H7 (cell line): ENCODE measurements at regions not wholly inside any gene's neighbourhood (a gene's known extent, or its start where the extent isn't known, plus 50 kb on each side); places are given as distances from the start of the nearest gene placed in this dataset.

Experiments used
- DNase-seq: peaks from one replicate; pipeline ENCODE4 v3.0.0; 2012
- H3K27me3 ChIP-seq: 2 replicates; pipeline ENCODE4 v1.6.0; 2011; ENCODE audit warnings: mild to moderate bottlenecking, low read length; ENCODE audit not compliant: control insufficient read depth, insufficient read depth
- H3K36me3 ChIP-seq: replicated peaks from 2 replicates; pipeline ENCODE4 v1.5.1; 2011; ENCODE audit warnings: low read length; ENCODE audit not compliant: control insufficient read depth, insufficient read depth
- H3K4me3 ChIP-seq: 2 replicates; pipeline ENCODE4 v1.5.1; 2011; ENCODE audit warnings: low read depth, mild to moderate bottlenecking, control low read depth, low read length, moderate library complexity; ENCODE audit not compliant: insufficient read depth

GRCh38 chr7:137084607-137085380 lies 216.3 kb downstream of the CHRM2 start:
- no peaks in the 10 kb centered on the region for H3K36me3 ChIP-seq
- no peak overlapping the region for H3K4me3 ChIP-seq
- no peak for DNase-seq
- H3K27me3 ChIP-seq: no peaks in the 10 kb centered on the region

GRCh38 chr7:137082391-137082790 lies 213.9 kb downstream of the CHRM2 start:
- no peak for DNase-seq
- no peaks in the 10 kb centered on the region for H3K27me3 ChIP-seq
- H3K4me3 ChIP-seq: no peak overlapping the region
- H3K36me3 ChIP-seq: no peaks in the 10 kb centered on the region

DNA sequence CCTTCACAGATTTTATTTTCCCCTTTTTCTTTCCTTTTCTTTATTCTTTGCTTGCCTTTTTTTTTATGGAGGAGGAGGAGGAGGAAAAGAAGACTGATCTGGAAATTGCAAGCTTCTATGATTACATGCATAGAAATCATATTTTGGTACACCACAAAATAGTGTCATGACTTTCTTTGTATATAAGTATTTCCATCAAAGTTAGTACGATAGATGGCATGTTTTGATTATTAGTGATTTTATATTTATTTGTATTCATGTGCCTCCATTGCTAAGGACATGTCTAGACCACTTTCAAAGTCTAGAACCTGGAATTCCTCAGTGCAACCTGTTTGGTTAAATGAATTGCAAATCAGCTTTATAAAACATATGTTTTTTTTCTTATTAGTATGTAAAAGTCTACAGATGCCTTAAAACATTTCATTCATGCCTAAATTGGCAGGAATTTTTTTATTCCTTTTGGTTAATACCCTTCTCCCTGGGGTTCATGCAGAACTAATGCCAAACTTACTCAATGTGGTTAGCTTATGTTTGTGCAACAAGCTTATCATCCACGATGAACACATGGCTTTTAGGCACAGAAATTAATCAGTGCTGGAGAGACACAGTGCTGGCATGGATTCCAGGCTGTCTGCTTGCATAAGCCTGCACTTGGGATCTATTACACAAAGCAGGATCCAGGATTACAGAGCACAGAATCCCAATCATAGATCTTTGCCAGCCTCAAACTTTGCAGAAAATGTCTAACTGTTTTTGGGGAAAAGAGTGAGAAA lies 213.1 kb downstream of the CHRM2 start:
- Histone ChIP-seq H3K36me3 (no peaks in the 10 kb centered on the region), H3K4me3 (no peak overlapping the region), H3K27me3 (no peaks in the 10 kb centered on the region)
- DNase-seq: no peak

- DNase-seq: no peak
- H3K27me3 ChIP-seq: no peaks in the 10 kb centered on the region
- no peaks in the 10 kb centered on the region for H3K36me3 ChIP-seq
- H3K4me3 ChIP-seq: no peak overlapping the region
These were observed 212.2 kb downstream of the CHRM2 start for GRCh38 chr7:137080516-137081203.

- no peaks in the 10 kb centered on the region for H3K27me3 ChIP-seq
- DNase-seq: no peak
- no peaks in the 10 kb centered on the region for H3K36me3 ChIP-seq
These were observed 210.3 kb downstream of the CHRM2 start for GRCh38 chr7:137078781-137079180.

DNA sequence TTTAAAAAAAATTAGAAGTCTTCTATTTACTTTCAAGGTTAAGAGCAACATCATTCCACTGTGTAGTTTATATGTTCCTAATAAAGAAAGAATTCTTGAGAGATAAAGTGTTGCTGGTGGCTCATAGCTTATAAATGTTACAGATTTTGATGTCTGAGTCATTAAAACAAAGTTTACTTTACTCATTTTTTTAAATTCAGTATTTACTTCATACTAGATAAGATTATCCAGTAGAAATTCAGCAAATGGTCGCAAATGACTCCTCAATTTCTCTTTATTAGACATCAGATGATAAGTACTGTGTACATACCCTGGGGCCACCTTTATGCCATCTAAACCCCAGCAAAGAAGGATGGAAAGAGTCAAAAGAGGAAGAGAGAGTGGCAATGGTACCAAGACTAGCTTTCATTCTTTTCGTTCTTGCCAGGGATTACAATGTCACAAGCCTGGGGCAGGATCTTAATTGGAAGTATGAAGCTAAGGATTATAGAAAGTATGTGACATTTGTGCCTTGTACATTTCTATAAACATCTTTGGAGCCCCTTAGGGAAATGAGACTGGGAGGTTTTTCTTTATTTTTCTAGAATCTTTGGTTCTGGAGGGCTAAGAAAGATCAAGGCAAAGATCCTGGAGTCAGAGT lies 206.1 kb downstream of the CHRM2 start:
- Histone ChIP-seq H3K36me3 (no peaks in the 10 kb centered on the region), H3K4me3 (no peak overlapping the region), H3K27me3 (no peaks in the 10 kb centered on the region)
- DNase-seq: no peak

More at GRCh38 chr7:137078781-137079180, 210.3 kb downstream of the CHRM2 start:
- no peak overlapping the region for H3K4me3 ChIP-seq

- Histone ChIP-seq H3K27me3 (no peaks in the 10 kb centered on the region), H3K4me3 (no peak overlapping the region), H3K36me3 (no peaks in the 10 kb centered on the region)
- DNase-seq: no peak
These were observed 205.3 kb downstream of the CHRM2 start for GRCh38 chr7:137073571-137074325.
